BJ (cell line): ENCODE measurements at regions not wholly inside any gene's neighbourhood (a gene's known extent, or its start where the extent isn't known, plus 50 kb on each side); places are given as distances from the start of the nearest gene placed in this dataset.

Experiments
- CTCF ChIA-PET: fragments of 350-600 bp; formaldehyde crosslinking; extraction: SDS; loops from one replicate; lab custom pipeline; 2021; ENCODE audit warnings: antibody characterized with exemption, inconsistent platforms; lab: Yijun Ruan, JAX
- POLR2A ChIA-PET: fragments of 300-600 bp; sonication (Branson Sonifier 250); formaldehyde crosslinking; extraction: SDS; loops from one replicate; lab custom pipeline; 2021; ENCODE audit warnings: antibody characterized with exemption; lab: Charles Lee
- DNase-seq: peaks from one replicate; pipeline ENCODE4 v3.0.0-alpha.2; 2011; ENCODE audit warnings: low read depth
- H3K27me3 ChIP-seq: 2 replicates; pipeline ENCODE4 v1.6.0; 2011; ENCODE audit warnings: low read length; ENCODE audit not compliant: control insufficient read depth, insufficient read depth
- H3K36me3 ChIP-seq: 2 replicates; pipeline ENCODE4 v1.5.1; 2011; ENCODE audit warnings: low read length; ENCODE audit not compliant: control insufficient read depth, insufficient read depth
- H3K4me3 ChIP-seq: 2 replicates; pipeline ENCODE4 v1.5.1; 2011; ENCODE audit warnings: low read depth, mild to moderate bottlenecking, control low read depth, low read length
- TF ChIP-seq, protein P1 (sequence below): IDR thresholded peaks from 2 replicates; pipeline ENCODE4 v1.5.1; 2011; ENCODE audit warnings: low read depth, mild to moderate bottlenecking, control low read depth, inconsistent platforms, low read length, moderate library complexity; ENCODE audit not compliant: insufficient read depth

DNA sequence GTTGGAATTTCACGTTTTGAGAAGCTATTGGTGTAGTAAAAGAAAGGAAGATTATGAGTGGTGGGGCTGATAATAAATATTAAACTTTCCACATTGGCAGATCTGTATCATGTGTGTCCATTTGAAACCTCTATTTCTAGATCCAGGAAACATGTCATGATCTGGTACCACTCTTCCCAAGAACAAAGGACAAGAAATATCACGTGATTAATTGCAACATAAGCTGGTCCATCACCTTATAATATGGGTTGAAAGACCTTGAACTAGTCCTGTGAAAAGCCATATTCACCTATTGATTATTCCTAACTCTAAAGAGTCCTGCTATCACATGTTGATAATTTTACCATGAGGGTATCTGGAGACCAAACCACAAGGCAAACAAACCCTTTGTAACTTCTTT is 335.3 kb upstream of the SMIM21 start:
- DNase-seq, result no peak
- Histone ChIP-seq H3K36me3 (no peaks in the 10 kb centered on the region), H3K4me3 (no peak overlapping the region), H3K27me3 (no peaks in the 10 kb centered on the region)
- ChIA-PET CTCF (no interaction called here), POLR2A (no interaction called here)
- TF ChIP-seq, protein P1, sequence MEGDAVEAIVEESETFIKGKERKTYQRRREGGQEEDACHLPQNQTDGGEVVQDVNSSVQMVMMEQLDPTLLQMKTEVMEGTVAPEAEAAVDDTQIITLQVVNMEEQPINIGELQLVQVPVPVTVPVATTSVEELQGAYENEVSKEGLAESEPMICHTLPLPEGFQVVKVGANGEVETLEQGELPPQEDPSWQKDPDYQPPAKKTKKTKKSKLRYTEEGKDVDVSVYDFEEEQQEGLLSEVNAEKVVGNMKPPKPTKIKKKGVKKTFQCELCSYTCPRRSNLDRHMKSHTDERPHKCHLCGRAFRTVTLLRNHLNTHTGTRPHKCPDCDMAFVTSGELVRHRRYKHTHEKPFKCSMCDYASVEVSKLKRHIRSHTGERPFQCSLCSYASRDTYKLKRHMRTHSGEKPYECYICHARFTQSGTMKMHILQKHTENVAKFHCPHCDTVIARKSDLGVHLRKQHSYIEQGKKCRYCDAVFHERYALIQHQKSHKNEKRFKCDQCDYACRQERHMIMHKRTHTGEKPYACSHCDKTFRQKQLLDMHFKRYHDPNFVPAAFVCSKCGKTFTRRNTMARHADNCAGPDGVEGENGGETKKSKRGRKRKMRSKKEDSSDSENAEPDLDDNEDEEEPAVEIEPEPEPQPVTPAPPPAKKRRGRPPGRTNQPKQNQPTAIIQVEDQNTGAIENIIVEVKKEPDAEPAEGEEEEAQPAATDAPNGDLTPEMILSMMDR, result no peak

DNA sequence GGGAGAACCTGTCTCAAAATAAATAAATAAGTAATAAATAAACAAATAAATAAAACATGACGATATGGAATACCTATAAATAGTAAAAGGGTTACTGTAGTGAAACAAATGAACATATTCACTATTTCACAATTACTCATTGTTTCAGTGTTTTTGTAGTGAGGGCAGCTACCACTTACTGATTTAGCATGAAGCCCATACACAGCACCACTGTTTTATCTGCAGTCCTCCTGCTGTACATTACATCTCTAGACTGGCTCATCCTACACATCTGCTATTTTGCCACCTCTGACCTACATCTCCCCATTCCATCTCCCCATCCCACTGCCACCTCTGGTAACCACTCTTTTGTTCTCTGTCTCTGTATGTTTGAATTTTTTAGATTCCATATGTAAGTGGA is 332.7 kb upstream of the SMIM21 start:
- TF ChIP-seq, protein P1, result no peak
- Histone ChIP-seq H3K4me3 (no peak overlapping the region), H3K36me3 (no peaks in the 10 kb centered on the region), H3K27me3 (no peaks in the 10 kb centered on the region)
- ChIA-PET POLR2A (no interaction called here), CTCF (interaction anchor here (1.1 kb wide), 1 partner anchor 32 kb away, joined by 3 read pairs; no protein-coding TSS in a partner anchor)
- no peak for DNase-seq

DNA sequence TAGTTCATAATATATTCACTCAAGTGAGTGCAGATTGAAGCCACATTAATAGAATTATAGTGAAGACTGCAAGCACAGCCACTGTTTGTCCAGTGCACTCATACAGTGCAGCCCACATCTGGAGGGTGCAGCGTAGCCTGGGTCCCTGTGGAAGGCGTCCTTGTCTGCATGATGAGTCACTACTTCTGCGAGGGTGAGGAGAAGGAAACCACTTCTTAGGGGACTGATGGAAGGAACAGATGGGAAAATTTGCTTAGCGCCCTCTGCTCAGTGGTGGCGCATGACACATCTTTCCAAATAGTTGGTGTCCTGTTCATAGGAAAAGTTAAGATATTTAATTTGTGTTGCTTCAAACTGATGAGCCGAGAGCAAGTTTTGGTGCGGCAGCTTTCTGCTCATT is 330.4 kb upstream of the SMIM21 start:
- CTCF ChIA-PET, result no interaction called here
- DNase-seq, result no peak
- TF ChIP-seq, protein P1, result no peak
- POLR2A ChIA-PET, result no interaction called here
- H3K36me3 ChIP-seq, result no peaks in the 10 kb centered on the region
- no peaks in the 10 kb centered on the region for H3K27me3 ChIP-seq
- H3K4me3 ChIP-seq, result no peak overlapping the region

DNA sequence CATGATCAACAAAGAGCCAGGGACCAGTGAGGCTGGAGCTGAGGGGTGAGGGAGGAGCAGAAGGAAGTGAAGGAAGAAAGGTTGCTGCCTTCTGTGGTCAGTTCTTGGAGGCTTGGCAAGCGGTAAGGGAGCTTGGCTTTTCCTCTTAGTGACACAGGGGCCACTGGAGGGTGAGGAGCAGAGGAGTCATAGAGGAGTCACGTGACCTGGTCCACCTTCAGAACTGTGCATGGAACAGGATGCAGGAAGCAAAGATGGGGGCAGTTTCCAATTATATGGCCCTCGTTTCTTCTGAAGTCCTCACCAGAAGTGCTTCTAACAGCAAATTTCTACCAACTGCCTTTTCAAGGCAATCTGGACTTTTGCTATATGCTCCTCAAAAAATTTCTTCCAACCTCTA is 326.9 kb upstream of the SMIM21 start:
- Histone ChIP-seq H3K36me3 (no peaks in the 10 kb centered on the region), H3K27me3 (no peaks in the 10 kb centered on the region), H3K4me3 (no peak overlapping the region)
- ChIA-PET POLR2A (no interaction called here), CTCF (no interaction called here)
- TF ChIP-seq, protein P1, result no peak
- DNase-seq, result no peak

DNA sequence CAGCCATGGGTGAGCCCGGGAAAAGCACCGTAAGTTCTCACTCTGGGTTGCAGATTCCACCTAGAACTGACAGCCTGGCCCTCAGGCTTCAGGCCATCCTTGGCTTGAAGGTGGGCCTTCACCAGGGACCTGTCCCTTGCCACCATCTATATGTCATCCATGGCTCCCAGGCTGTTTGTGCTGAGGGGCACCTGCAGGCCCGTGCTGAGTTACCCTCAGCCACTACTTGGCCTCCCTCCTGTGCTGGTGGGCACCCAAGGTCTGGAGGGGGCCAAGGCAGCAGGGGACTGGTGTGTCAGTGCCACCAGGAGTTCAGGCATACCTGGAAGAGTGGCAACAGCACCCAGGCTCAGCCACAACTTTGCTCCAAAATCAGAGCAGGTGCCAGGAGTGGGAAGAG is 326.2 kb upstream of the SMIM21 start:
- CTCF ChIA-PET, result no interaction called here
- TF ChIP-seq, protein P1, result no peak
- POLR2A ChIA-PET, result no interaction called here

More for the DNA sequence above, 326.2 kb upstream of the SMIM21 start:
- Histone ChIP-seq H3K27me3 (no peaks in the 10 kb centered on the region), H3K4me3 (no peak overlapping the region), H3K36me3 (no peaks in the 10 kb centered on the region)
- DNase-seq, result no peak
